H9 (cell line): ENCODE measurements at regions not wholly inside any gene's neighbourhood (a gene's known extent, or its start where the extent isn't known, plus 50 kb on each side); places are given as distances from the start of the nearest gene placed in this dataset.
A peak's percentile ranks its signal among the peaks of the same experiment; 100 is the strongest.

ENCODE experiments used
- DNase-seq: peaks from one replicate; pipeline ENCODE4 v3.0.0-alpha.2; 2017
- H2AFZ ChIP-seq: one replicate; pipeline ENCODE4 v1.6.1; 2013; ENCODE audit warnings: mild to moderate bottlenecking, low read length, control low read depth, moderate library complexity
- H2AK5ac ChIP-seq: 2 replicates; pipeline ENCODE4 v1.6.1; 2013; ENCODE audit warnings: low read length, control low read depth, mixed read lengths; ENCODE audit not compliant: insufficient read length
- H2BK120ac ChIP-seq: one replicate; pipeline ENCODE4 v1.6.1; 2013; ENCODE audit warnings: low read depth, mild to moderate bottlenecking, low read length, control low read depth, inconsistent platforms; ENCODE audit not compliant: poor library complexity, severe bottlenecking
- H2BK12ac ChIP-seq: 2 replicates; pipeline ENCODE4 v1.6.1; 2013; ENCODE audit warnings: low read length, control low read depth, mixed read lengths, low read depth; ENCODE audit not compliant: insufficient read length
- H2BK15ac ChIP-seq: 2 replicates; pipeline ENCODE4 v1.6.1; 2013; ENCODE audit warnings: low read depth, low read length, control low read depth
- H2BK20ac ChIP-seq: one replicate; pipeline ENCODE4 v1.6.1; 2013; ENCODE audit warnings: low read depth, mild to moderate bottlenecking, low read length, control low read depth, inconsistent platforms; ENCODE audit not compliant: poor library complexity, severe bottlenecking
- H2BK5ac ChIP-seq: 2 replicates; pipeline ENCODE4 v1.6.1; 2013; ENCODE audit warnings: low read length, control low read depth, mixed read lengths; ENCODE audit not compliant: insufficient read length
- H3K14ac ChIP-seq: 2 replicates; pipeline ENCODE4 v1.6.1; 2013; ENCODE audit warnings: low read length, control low read depth; ENCODE audit not compliant: insufficient read depth
- H3K18ac ChIP-seq: 2 replicates; pipeline ENCODE4 v1.6.1; 2013; ENCODE audit warnings: low read depth, mild to moderate bottlenecking, mixed read lengths, low read length, control low read depth; ENCODE audit not compliant: insufficient read length
- H3K23ac ChIP-seq: 2 replicates; pipeline ENCODE4 v1.6.1; 2013; ENCODE audit warnings: low read length, control low read depth, mixed read lengths, low read depth; ENCODE audit not compliant: insufficient read length
- H3K23me2 ChIP-seq: 2 replicates; pipeline ENCODE4 v1.6.1; 2013; ENCODE audit warnings: low read depth, mild to moderate bottlenecking, mixed read lengths, low read length, control low read depth; ENCODE audit not compliant: insufficient read length, poor library complexity, severe bottlenecking
- H3K27ac ChIP-seq: 2 replicates; pipeline ENCODE4 v1.5.1; 2013; ENCODE audit warnings: low read length, control low read depth, mixed read lengths, low read depth; ENCODE audit not compliant: insufficient read length
- H3K27me3 ChIP-seq: 2 replicates; pipeline ENCODE4 v1.6.1; 2013; ENCODE audit warnings: low read length, control low read depth, inconsistent platforms; ENCODE audit not compliant: insufficient read depth
- H3K4ac ChIP-seq: 2 replicates; pipeline ENCODE4 v1.6.1; 2013; ENCODE audit warnings: low read depth, mild to moderate bottlenecking, control low read depth, inconsistent platforms, low read length, moderate library complexity
- H3K4me1 ChIP-seq: 2 replicates; pipeline ENCODE4 v1.6.1; 2013; ENCODE audit warnings: low read length, control low read depth, inconsistent platforms; ENCODE audit not compliant: insufficient read depth
- H3K4me2 ChIP-seq: 2 replicates; pipeline ENCODE4 v1.6.1; 2013; ENCODE audit warnings: low read length, control low read depth, mixed read lengths; ENCODE audit not compliant: insufficient read length, insufficient read depth
- H3K56ac ChIP-seq: 2 replicates; pipeline ENCODE4 v1.6.1; 2013; ENCODE audit warnings: low read depth, mild to moderate bottlenecking, mixed read lengths, low read length, control low read depth; ENCODE audit not compliant: insufficient read length
- H3K79me1 ChIP-seq: 2 replicates; pipeline ENCODE4 v1.6.1; 2013; ENCODE audit warnings: low read depth, mild to moderate bottlenecking, moderate library complexity, low read length, control low read depth, inconsistent platforms; ENCODE audit not compliant: insufficient read depth, poor library complexity, severe bottlenecking
- H3K79me2 ChIP-seq: 2 replicates; pipeline ENCODE4 v1.6.1; 2013; ENCODE audit warnings: low read length, control low read depth, inconsistent platforms; ENCODE audit not compliant: insufficient read depth
- H3K9ac ChIP-seq: 2 replicates; pipeline ENCODE4 v1.6.1; 2013; ENCODE audit warnings: low read length, control low read depth, mixed read lengths; ENCODE audit not compliant: insufficient read length; ENCODE audit errors: extremely low read depth
- H3K9me3 ChIP-seq: one replicate; pipeline ENCODE4 v1.6.1; 2013; ENCODE audit warnings: low read depth, low read length, inconsistent platforms; ENCODE audit not compliant: control insufficient read depth
- H3T11ph ChIP-seq: one replicate; pipeline ENCODE4 v1.6.1; 2013; ENCODE audit warnings: mild to moderate bottlenecking, low read length, control low read depth, inconsistent platforms
- H4K20me1 ChIP-seq: one replicate; pipeline ENCODE4 v1.6.1; 2013; ENCODE audit not compliant: control insufficient read depth, insufficient read length, insufficient read depth
- H4K5ac ChIP-seq: 2 replicates; pipeline ENCODE4 v1.6.1; 2013; ENCODE audit warnings: low read depth, mild to moderate bottlenecking, mixed read lengths, low read length, control low read depth; ENCODE audit not compliant: insufficient read length
- H4K8ac ChIP-seq: replicated peaks from 2 replicates; pipeline ENCODE4 v1.6.1; 2013; ENCODE audit warnings: low read length, control low read depth, mixed read lengths, low read depth; ENCODE audit not compliant: insufficient read length
- H4K91ac ChIP-seq: 2 replicates; pipeline ENCODE4 v1.6.1; 2013; ENCODE audit warnings: low read depth, mild to moderate bottlenecking, moderate library complexity, mixed read lengths, low read length, control low read depth; ENCODE audit not compliant: insufficient read length
- H3K27ac Mint-ChIP-seq, 3 experiments: 2 replicates in 2 of 3; 3 replicates in 1 of 3; pipeline ENCODE4 v1.8.0; 2020 to 2021; ENCODE audit warnings: mixed read lengths in 3 of 3, mild to moderate bottlenecking in 1 of 3, moderate library complexity in 1 of 3
- H3K27me3 Mint-ChIP-seq: 2 replicates; pipeline ENCODE4 v1.8.0; 2021; ENCODE audit warnings: low read depth, mild to moderate bottlenecking, moderate library complexity, mixed read lengths
- H3K36me3 Mint-ChIP-seq, 3 experiments: 2 replicates in 2 of 3; 3 replicates in 1 of 3; pipeline ENCODE4 v1.8.0; 2020 to 2021; ENCODE audit warnings: low read depth in 3 of 3, mixed read lengths in 3 of 3; ENCODE audit not compliant: insufficient read depth in 1 of 3
- H3K4me1 Mint-ChIP-seq, 2 experiments: 2 replicates each; pipeline ENCODE4 v1.8.0; 2020; ENCODE audit warnings: mixed read lengths in 2 of 2
- H3K4me3 Mint-ChIP-seq, 2 experiments: 2 replicates in 1 of 2; 3 replicates in 1 of 2; pipeline ENCODE4 v1.8.0; 2020 to 2021; ENCODE audit warnings: mild to moderate bottlenecking in 2 of 2, mixed read lengths in 2 of 2, moderate library complexity in 1 of 2
- H3K9me3 Mint-ChIP-seq, 2 experiments: 2 replicates in 1 of 2; 3 replicates in 1 of 2; pipeline ENCODE4 v1.8.0; 2020; ENCODE audit warnings: mild to moderate bottlenecking in 2 of 2, mixed read lengths in 2 of 2, moderate library complexity in 1 of 2
- WGBS: extraction: QIAGEN DNeasy Blood & Tissue Kit; methylation state at CpG from one replicate; pipeline ENCODE4 v1.1.7; 2013; ENCODE audit warnings: missing lambda C conversion rate, low lambda C conversion rate, mixed read lengths; ENCODE audit not compliant: insufficient read length; ENCODE audit errors: extremely low coverage; 5-methylcytosine and 5-hydroxymethylcytosine counted together
- TF ChIP-seq, protein P1 (sequence below): fragments of 200-600 bp; sonication (generic); conservative IDR thresholded peaks from 3 replicates; pipeline ENCODE4 v1.8.0; 2021; ENCODE audit warnings: antibody characterized with exemption, mild to moderate bottlenecking

DNA sequence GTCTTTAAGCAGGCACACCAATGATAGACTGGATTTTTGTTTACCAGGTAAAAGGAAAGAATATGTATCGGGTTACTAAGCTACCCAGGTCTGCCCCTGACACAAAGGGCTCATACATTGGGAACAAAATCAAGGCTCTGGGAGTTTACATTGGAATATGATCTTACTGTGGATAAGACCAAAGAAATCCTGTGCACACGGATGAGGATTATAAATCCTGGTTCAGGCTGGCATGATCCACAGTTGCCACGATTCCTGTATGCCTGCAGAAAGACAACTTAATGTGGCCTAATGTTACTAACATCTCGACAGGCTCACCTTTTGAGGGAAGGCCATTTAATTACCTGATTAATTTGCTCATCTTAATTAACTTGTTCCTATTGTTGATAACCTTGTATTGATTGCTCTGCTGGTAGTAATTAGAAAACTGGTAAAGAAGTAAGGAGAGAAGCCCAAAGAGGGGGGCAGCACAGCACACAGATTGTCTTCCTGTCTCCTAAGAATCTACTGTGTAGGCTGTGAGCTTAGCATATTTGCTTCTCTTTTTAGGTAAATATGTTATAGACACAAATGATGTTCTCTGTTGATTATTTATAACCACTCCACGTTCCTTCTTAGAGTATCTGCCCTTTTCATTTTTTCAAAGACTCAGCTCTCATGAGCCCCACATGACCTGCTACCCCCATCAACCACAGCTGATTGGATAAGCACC, 51.0 kb upstream of the TOX3 start:
- Histone ChIP-seq H3K23ac (no peak overlapping the region), H3K18ac (no peak overlapping the region), H4K5ac (no peak overlapping the region), H2BK120ac (no peak overlapping the region), H3K56ac (no peak overlapping the region), H2BK5ac (no peak overlapping the region), H3K79me2 (no peaks in the 10 kb centered on the region), H2BK12ac (no peak overlapping the region), H2BK20ac (no peak overlapping the region), H3K27ac (no peak overlapping the region), H3K9me3 (no peaks in the 10 kb centered on the region), H3K4ac (no peak overlapping the region), H2AK5ac (no peak overlapping the region), H4K8ac (no peak overlapping the region), H3K23me2 (no peaks in the 10 kb centered on the region), H4K20me1 (no peaks in the 10 kb centered on the region), H3K14ac (no peak overlapping the region), H3K4me2 (no peak overlapping the region), H3T11ph (no peak overlapping the region), H3K4me1 (no peaks in the 10 kb centered on the region; the same call in 1 of the 2 replicates), H4K91ac (no peak overlapping the region), H2AFZ (peak overlapping the region; percentile 68), H2BK15ac (no peak overlapping the region), H3K79me1 (no peaks in the 10 kb centered on the region), H3K9ac (peak overlapping the region; percentile 28), H3K27me3 (no peaks in the 10 kb centered on the region)
- H3K36me3 Mint-ChIP-seq, result no peaks in the 10 kb centered on the region
- no peak overlapping the region for H3K4me3 Mint-ChIP-seq
- TF ChIP-seq, protein P1, sequence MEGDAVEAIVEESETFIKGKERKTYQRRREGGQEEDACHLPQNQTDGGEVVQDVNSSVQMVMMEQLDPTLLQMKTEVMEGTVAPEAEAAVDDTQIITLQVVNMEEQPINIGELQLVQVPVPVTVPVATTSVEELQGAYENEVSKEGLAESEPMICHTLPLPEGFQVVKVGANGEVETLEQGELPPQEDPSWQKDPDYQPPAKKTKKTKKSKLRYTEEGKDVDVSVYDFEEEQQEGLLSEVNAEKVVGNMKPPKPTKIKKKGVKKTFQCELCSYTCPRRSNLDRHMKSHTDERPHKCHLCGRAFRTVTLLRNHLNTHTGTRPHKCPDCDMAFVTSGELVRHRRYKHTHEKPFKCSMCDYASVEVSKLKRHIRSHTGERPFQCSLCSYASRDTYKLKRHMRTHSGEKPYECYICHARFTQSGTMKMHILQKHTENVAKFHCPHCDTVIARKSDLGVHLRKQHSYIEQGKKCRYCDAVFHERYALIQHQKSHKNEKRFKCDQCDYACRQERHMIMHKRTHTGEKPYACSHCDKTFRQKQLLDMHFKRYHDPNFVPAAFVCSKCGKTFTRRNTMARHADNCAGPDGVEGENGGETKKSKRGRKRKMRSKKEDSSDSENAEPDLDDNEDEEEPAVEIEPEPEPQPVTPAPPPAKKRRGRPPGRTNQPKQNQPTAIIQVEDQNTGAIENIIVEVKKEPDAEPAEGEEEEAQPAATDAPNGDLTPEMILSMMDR, result no peak
- H3K27me3 Mint-ChIP-seq, result 0 out of 2 replicates have a peak, but pooled peaks cover 2% of the 10 kb centered on the region
- no peaks in the 10 kb centered on the region for H3K9me3 Mint-ChIP-seq
- H3K4me1 Mint-ChIP-seq, result peaks cover 7% of the 10 kb centered on the region in 2 experiments
- peak; percentile 44 for DNase-seq
- no CpG with 5 or more reads among the region's 5 CpGs for WGBS
- peak overlapping the region in 2 of 3 experiments; percentile 42 to 80; a peak in 2 of 7 replicates for H3K27ac Mint-ChIP-seq
